ENCODE measurements at regions not wholly inside any gene's neighbourhood (a gene's known extent, or its start where the extent isn't known, plus 50 kb on each side); places are given as distances from the start of the nearest gene placed in this dataset.

- no peak overlapping the region for H3K4me2 ChIP-seq
- no peak overlapping the region for H2AFZ ChIP-seq (ENCODE audit: low read depth)
- H3K79me2 ChIP-seq (ENCODE audit: insufficient read depth, low read depth): no peaks in the 10 kb centered on the region
- peaks cover 21% of the 10 kb centered on the region for H3K4me1 ChIP-seq (ENCODE audit: low read depth, poor library complexity, severe bottlenecking)
- TF ChIP-seq CTCF (conservative IDR thresholded peaks at IDR 0.05; ENCODE audit: low read depth, low read length): no peak
- H4K20me1 ChIP-seq (ENCODE audit: insufficient read depth): no peaks in the 10 kb centered on the region
- no peaks in the 10 kb centered on the region for H3K27me3 ChIP-seq (ENCODE audit: insufficient read depth, low read depth)
- no peak overlapping the region for H3K9ac ChIP-seq
- H3K4me3 ChIP-seq (IDR thresholded peaks at IDR 0.05; ENCODE audit: insufficient read depth, low read depth, low read length): no peak overlapping the region
- H3K27ac ChIP-seq: no peak overlapping the region
- H3K36me3 ChIP-seq (ENCODE audit: insufficient read depth): no peaks in the 10 kb centered on the region
These were observed 82.0 kb upstream of the DMRT1 start for GRCh38 chr9:759541-759940.

GRCh38 chr9:759983-760736 is 81.3 kb upstream of the DMRT1 start:
- H3K4me3 ChIP-seq (IDR thresholded peaks at IDR 0.05; ENCODE audit: insufficient read depth, low read depth, low read length): no peak overlapping the region
- H2AFZ ChIP-seq (ENCODE audit: low read depth): no peak overlapping the region
- no peaks in the 10 kb centered on the region for H4K20me1 ChIP-seq (ENCODE audit: insufficient read depth)
- no peak overlapping the region for H3K9ac ChIP-seq
- H3K4me2 ChIP-seq: no peak overlapping the region
- H3K27me3 ChIP-seq (ENCODE audit: insufficient read depth, low read depth): no peaks in the 10 kb centered on the region
- H3K79me2 ChIP-seq (ENCODE audit: insufficient read depth, low read depth): no peaks in the 10 kb centered on the region
- peaks cover 21% of the 10 kb centered on the region for H3K4me1 ChIP-seq (ENCODE audit: low read depth, poor library complexity, severe bottlenecking)
- no peaks in the 10 kb centered on the region for H3K36me3 ChIP-seq (ENCODE audit: insufficient read depth)
- no peak for TF ChIP-seq CTCF (conservative IDR thresholded peaks at IDR 0.05; ENCODE audit: low read depth, low read length)
- no peak overlapping the region for H3K27ac ChIP-seq

GRCh38 chr9:761176-761792 is 80.2 kb upstream of the DMRT1 start:
- Histone ChIP-seq H3K27ac (no peak overlapping the region), H4K20me1 (ENCODE audit: insufficient read depth) (no peaks in the 10 kb centered on the region), H3K36me3 (ENCODE audit: insufficient read depth) (no peaks in the 10 kb centered on the region), H3K9ac (no peak overlapping the region), H3K4me3 (IDR thresholded peaks at IDR 0.05; ENCODE audit: insufficient read depth, low read depth, low read length) (no peak overlapping the region), H3K4me2 (no peak overlapping the region), H3K27me3 (ENCODE audit: insufficient read depth, low read depth) (no peaks in the 10 kb centered on the region), H3K79me2 (ENCODE audit: insufficient read depth, low read depth) (no peaks in the 10 kb centered on the region), H2AFZ (ENCODE audit: low read depth) (no peak overlapping the region), H3K4me1 (ENCODE audit: low read depth, poor library complexity, severe bottlenecking) (peaks cover 12% of the 10 kb centered on the region)
- TF ChIP-seq CTCF (conservative IDR thresholded peaks at IDR 0.05; ENCODE audit: low read depth, low read length): no peak

GRCh38 chr9:761793-762560 is 79.5 kb upstream of the DMRT1 start:
- H4K20me1 ChIP-seq (ENCODE audit: insufficient read depth): no peaks in the 10 kb centered on the region
- H3K9ac ChIP-seq: no peak overlapping the region
- H3K27me3 ChIP-seq (ENCODE audit: insufficient read depth, low read depth): no peaks in the 10 kb centered on the region
- no peak overlapping the region for H3K4me2 ChIP-seq
- H3K79me2 ChIP-seq (ENCODE audit: insufficient read depth, low read depth): no peaks in the 10 kb centered on the region
- H2AFZ ChIP-seq (ENCODE audit: low read depth): no peak overlapping the region
- no peak overlapping the region for H3K4me3 ChIP-seq (IDR thresholded peaks at IDR 0.05; ENCODE audit: insufficient read depth, low read depth, low read length)
- H3K27ac ChIP-seq: no peak overlapping the region
- no peak for TF ChIP-seq CTCF (conservative IDR thresholded peaks at IDR 0.05; ENCODE audit: low read depth, low read length)
- peaks cover 11% of the 10 kb centered on the region for H3K4me1 ChIP-seq (ENCODE audit: low read depth, poor library complexity, severe bottlenecking)
- H3K36me3 ChIP-seq (ENCODE audit: insufficient read depth): no peaks in the 10 kb centered on the region

All from KMS-11 (cell line).